C4-2B (cell line): ENCODE measurements at regions not wholly inside any gene's neighbourhood (a gene's known extent, or its start where the extent isn't known, plus 50 kb on each side); places are given as distances from the start of the nearest gene placed in this dataset.

ENCODE experiments used
- CTCF ChIP-seq: fragments of 450-650 bp; conservative IDR thresholded peaks from 2 replicates; pipeline ENCODE4 v1.5.1; 2017; ENCODE audit warnings: mild to moderate bottlenecking
- ZFX ChIP-seq: fragments of 450-650 bp; IDR thresholded peaks from 2 replicates; pipeline ENCODE4 v1.6.1; 2017

DNA sequence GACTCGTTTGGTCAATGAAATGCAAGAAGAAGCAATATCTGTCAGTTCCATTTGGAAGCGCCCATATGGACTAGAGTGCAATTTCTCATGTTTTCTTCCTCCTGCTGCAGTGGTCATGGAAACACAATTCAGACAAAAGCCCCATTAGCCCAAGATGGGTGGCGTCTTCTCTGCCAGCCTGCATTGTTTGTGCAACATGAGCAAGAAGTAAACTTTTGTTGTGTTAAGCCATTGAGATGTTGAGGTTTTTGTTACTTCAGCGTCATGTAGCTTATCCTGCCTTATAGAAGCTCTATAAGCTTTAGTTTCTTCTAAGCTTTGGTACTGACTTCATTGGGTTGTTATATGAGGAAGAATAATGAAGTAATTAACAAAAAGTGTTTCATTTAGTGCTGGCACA, 137.4 kb downstream of the NPIPB5 start:
- TF ChIP-seq CTCF (no peak), ZFX (no peak)
